HG03439 (cell line): ENCODE measurements at regions not wholly inside any gene's neighbourhood (a gene's known extent, or its start where the extent isn't known, plus 50 kb on each side); places are given as distances from the start of the nearest gene placed in this dataset.

Experiments
- ATAC-seq: cut with Tn5 transposase; IDR thresholded peaks from one replicate; pipeline ENCODE4 v1.9.1; 2021; ENCODE audit warnings: mild to moderate bottlenecking, moderate library complexity; ENCODE audit not compliant: unreplicated experiment

DNA sequence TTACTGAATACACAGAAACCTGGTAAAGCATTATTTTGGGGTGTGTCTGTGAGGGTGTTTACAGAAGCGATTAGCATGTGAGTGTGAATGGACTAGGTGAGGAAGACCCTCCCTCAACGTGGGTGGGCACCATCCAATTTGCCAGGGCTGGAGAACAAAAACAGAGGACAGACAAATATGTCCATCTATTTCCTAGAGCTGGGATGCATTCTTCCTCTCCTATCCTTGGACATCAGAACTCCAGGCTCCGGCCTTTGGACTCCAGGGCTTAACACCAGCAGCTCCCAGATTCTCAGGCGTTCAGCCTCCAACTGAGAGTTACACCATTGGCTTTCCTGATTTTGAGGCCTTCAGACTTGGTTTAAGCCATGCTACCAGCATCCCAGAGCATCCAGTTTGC lies 65.8 kb upstream of the CHD1 start:
- ATAC-seq = no peak

DNA sequence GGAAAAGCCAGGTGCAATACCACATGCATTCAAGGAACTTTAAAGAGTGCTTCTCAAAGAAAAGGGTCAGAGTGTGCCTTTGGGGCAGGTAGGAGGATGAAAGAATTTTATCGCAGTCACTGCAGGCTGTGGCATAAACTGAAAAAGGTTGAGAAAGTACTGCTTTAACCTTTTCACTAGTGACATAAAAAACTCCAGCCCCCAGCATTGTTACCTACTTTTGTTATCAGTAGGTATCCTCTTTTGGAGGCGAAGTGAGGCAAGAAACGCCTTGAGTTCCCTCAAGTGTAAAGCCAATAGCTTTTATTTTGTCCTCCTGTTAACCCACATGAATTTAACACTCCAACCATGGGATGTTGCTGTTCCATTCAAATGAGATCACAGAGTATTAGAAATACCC lies 64.7 kb upstream of the CHD1 start:
- no peak for ATAC-seq

GRCh38 chr5:98992552-98992951 lies 63.7 kb upstream of the CHD1 start:
- ATAC-seq = no peak

- no peak for ATAC-seq
Measured at GRCh38 chr5:98989727-98990126, 60.9 kb upstream of the CHD1 start.

DNA sequence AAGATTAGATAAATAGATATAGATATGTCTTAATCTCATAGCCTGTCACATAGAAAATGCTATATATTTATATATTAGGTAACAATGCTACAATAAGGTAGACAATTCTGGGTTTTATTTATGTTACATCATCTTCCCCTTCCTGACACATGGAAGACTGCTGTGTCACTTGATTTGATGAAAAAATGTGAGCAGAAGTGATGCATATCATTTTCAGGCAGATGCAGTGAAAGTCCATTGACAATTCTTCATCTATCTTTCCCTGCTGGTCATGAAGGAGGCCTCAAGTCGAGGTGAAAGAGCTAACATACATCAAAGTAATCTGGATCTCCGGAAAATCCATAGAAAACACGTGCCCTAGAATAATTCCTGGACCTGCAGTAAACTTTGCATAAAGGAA lies 57.8 kb upstream of the CHD1 start:
- ATAC-seq = no peak

- no peak for ATAC-seq
Measured at GRCh38 chr5:98982880-98983279, 54.1 kb upstream of the CHD1 start.
